MCF 10A (cell line): ENCODE measurements at regions not wholly inside any gene's neighbourhood (a gene's known extent, or its start where the extent isn't known, plus 50 kb on each side); places are given as distances from the start of the nearest gene placed in this dataset.
A peak's percentile ranks its signal among the peaks of the same experiment; 100 is the strongest.

Source experiments
- BruUV-seq: library from RNA; stranded (reverse); fragments of 400-500 nt; replicated peaks from 2 replicates; lab custom pipeline; 2021; lab: Mats Ljungman, UMichigan
- CTCF ChIA-PET: fragments of 300-600 bp; sonication (Branson Sonifier 250); formaldehyde crosslinking; extraction: SDS; loops from one replicate; lab custom pipeline; 2021; ENCODE audit warnings: antibody characterized with exemption, inconsistent platforms; lab: Yijun Ruan, JAX
- POLR2A ChIA-PET: fragments of 300-600, 350-650 bp; sonication (Branson Sonifier 250); formaldehyde crosslinking; extraction: SDS; loops from one replicate; lab custom pipeline; 2020; ENCODE audit warnings: antibody characterized with exemption, inconsistent platforms; lab: Yijun Ruan, JAX
- DNase-seq: peaks from one replicate; pipeline ENCODE4 v3.0.0-alpha.2; 2018; ENCODE audit not compliant: unreplicated experiment
- H3K27ac Mint-ChIP-seq: one replicate; pipeline ENCODE4 v1.8.0; 2022; ENCODE audit warnings: mild to moderate bottlenecking, low read depth, mixed read lengths; ENCODE audit not compliant: unreplicated experiment
- H3K27me3 Mint-ChIP-seq: one replicate; pipeline ENCODE4 v1.8.0; 2022; ENCODE audit warnings: mixed read lengths; ENCODE audit not compliant: insufficient read depth, unreplicated experiment
- H3K36me3 Mint-ChIP-seq: one replicate; pipeline ENCODE4 v1.8.0; 2022; ENCODE audit warnings: mild to moderate bottlenecking, moderate library complexity, mixed read lengths; ENCODE audit not compliant: insufficient read depth, unreplicated experiment
- H3K4me1 Mint-ChIP-seq: one replicate; pipeline ENCODE4 v1.8.0; 2022; ENCODE audit warnings: mixed read lengths; ENCODE audit not compliant: insufficient read depth, unreplicated experiment
- H3K4me3 Mint-ChIP-seq: one replicate; pipeline ENCODE4 v1.8.0; 2022; ENCODE audit warnings: mild to moderate bottlenecking, moderate library complexity, mixed read lengths; ENCODE audit not compliant: unreplicated experiment
- H3K9me3 Mint-ChIP-seq: one replicate; pipeline ENCODE4 v1.8.0; 2022; ENCODE audit warnings: mixed read lengths; ENCODE audit not compliant: unreplicated experiment
- CTCF ChIP-seq: fragments of 200-600 bp; IDR thresholded peaks from one replicate; pipeline ENCODE4 v1.8.0; 2022; ENCODE audit warnings: antibody characterized with exemption, mild to moderate bottlenecking; ENCODE audit not compliant: unreplicated experiment
- intact Hi-C: fragments of 100-400 bp; cut with micrococcal nuclease; formaldehyde crosslinking; loops from 2 replicates; pipeline ENCODE4 v1.14.1; 2022

GRCh38 chr3:69539134-69539533, 153.2 kb upstream of the FRMD4B start:
- H3K9me3 Mint-ChIP-seq: no peaks in the 10 kb centered on the region
- BruUV-seq: no TSS peak
- peaks cover 16% of the 10 kb centered on the region for H3K4me1 Mint-ChIP-seq
- CTCF ChIA-PET: no interaction called here
- peak overlapping the region; percentile 4 for H3K4me3 Mint-ChIP-seq
- intact Hi-C loops: no loop called here
- POLR2A ChIA-PET: interaction anchor here (0.8 kb wide), 1 partner anchor 20 kb away, joined by 3 read pairs; no protein-coding TSS in a partner anchor
- no peaks in the 10 kb centered on the region for H3K36me3 Mint-ChIP-seq
- DNase-seq: no peak
- peak overlapping the region; percentile 46 for H3K27ac Mint-ChIP-seq
- no peak for TF ChIP-seq CTCF
- H3K27me3 Mint-ChIP-seq: no peaks in the 10 kb centered on the region

DNA sequence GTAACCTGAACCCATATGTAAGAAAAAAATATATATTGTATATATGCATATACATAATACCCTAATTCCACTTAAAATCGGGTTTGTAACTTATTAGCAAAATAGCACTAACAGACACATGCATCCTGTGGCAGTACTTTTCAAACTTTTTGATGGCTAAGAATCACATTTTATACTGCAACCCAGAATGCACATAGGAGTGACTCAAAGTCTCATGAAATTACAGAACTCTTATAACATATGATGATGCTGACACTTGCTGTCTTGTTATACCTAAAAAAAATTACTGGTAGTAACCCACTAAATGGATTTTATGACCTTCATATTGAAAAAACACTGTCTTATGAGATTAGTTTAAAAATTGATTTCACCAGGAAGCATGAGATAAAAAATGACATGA, 152.4 kb upstream of the FRMD4B start:
- POLR2A ChIA-PET: no interaction called here
- TF ChIP-seq CTCF: no peak
- Mint-ChIP-seq H3K9me3 (no peaks in the 10 kb centered on the region), H3K36me3 (no peaks in the 10 kb centered on the region), H3K27me3 (no peaks in the 10 kb centered on the region), H3K27ac (peak overlapping the region; percentile 46), H3K4me1 (peaks cover 16% of the 10 kb centered on the region), H3K4me3 (peak overlapping the region; percentile 4)
- no peak for DNase-seq
- intact Hi-C loops: no loop called here
- CTCF ChIA-PET: no interaction called here
- BruUV-seq: no TSS peak

- H3K4me3 Mint-ChIP-seq: no peak overlapping the region
- no peaks in the 10 kb centered on the region for H3K36me3 Mint-ChIP-seq
- no peaks in the 10 kb centered on the region for H3K9me3 Mint-ChIP-seq
- no peak overlapping the region for H3K27ac Mint-ChIP-seq
- CTCF ChIA-PET: interaction anchor here (0.6 to 0.7 kb wide), 2 partner anchors 230 to 286 kb away, joined by 3 to 4 read pairs; no protein-coding TSS in a partner anchor
- TF ChIP-seq CTCF: no peak
- no peak for DNase-seq
- intact Hi-C loops: no loop called here
- peaks cover 23% of the 10 kb centered on the region for H3K4me1 Mint-ChIP-seq
- no peaks in the 10 kb centered on the region for H3K27me3 Mint-ChIP-seq
- no TSS peak for BruUV-seq
- POLR2A ChIA-PET: no interaction called here
Measured at GRCh38 chr3:69536306-69537020, 150.6 kb upstream of the FRMD4B start.

GRCh38 chr3:69535613-69536012, 149.7 kb upstream of the FRMD4B start:
- no peak overlapping the region for H3K4me3 Mint-ChIP-seq
- H3K27ac Mint-ChIP-seq: no peak overlapping the region
- H3K9me3 Mint-ChIP-seq: no peaks in the 10 kb centered on the region
- CTCF ChIA-PET: interaction anchor here (0.6 to 0.7 kb wide), 2 partner anchors 286 to 472 kb away, joined by 3 to 4 read pairs; no protein-coding TSS in a partner anchor
- no TSS peak for BruUV-seq
- POLR2A ChIA-PET: interaction anchor here (0.6 kb wide), 1 partner anchor 16 kb away, joined by 4 read pairs; no protein-coding TSS in a partner anchor
- no peak for TF ChIP-seq CTCF
- DNase-seq: no peak
- no peaks in the 10 kb centered on the region for H3K27me3 Mint-ChIP-seq
- no peaks in the 10 kb centered on the region for H3K36me3 Mint-ChIP-seq
- H3K4me1 Mint-ChIP-seq: peaks cover 21% of the 10 kb centered on the region
- intact Hi-C loops: no loop called here
